Activated T-helper 1 cell treated with anti-CD3 and anti-CD28 coated beads, Interleukin-12 subunit alpha, Interleukin-12 subunit beta, Interleukin-2, Interleukin-4 antibody, amounts not matched to agents 30 ng/mL and 10 ng/mL and 1 ng/mL, durations not matched to agents 14 hours and 24 hours and 36 hours (primary cell): ENCODE measurements at regions not wholly inside any gene's neighbourhood (a gene's known extent, or its start where the extent isn't known, plus 50 kb on each side); places are given as distances from the start of the nearest gene placed in this dataset.
"Not testable (repeated sequence)": the region's sequence is repeated elsewhere in the genome, so short reads cannot be mapped to it uniquely, and the experiment has no call there.

Experiments used
- DNase-seq: peaks from one replicate; pipeline ENCODE4 v3.0.0; 2021; ENCODE audit warnings: low spot score
- H3K27ac Mint-ChIP-seq: one replicate; pipeline ENCODE4 v1.8.0; 2021; ENCODE audit warnings: mild to moderate bottlenecking, mixed read lengths
- H3K27me3 Mint-ChIP-seq: one replicate; pipeline ENCODE4 v1.8.0; 2022; ENCODE audit warnings: mild to moderate bottlenecking, moderate library complexity, mixed read lengths; ENCODE audit not compliant: insufficient read depth
- H3K36me3 Mint-ChIP-seq: one replicate; pipeline ENCODE4 v1.8.0; 2021; ENCODE audit warnings: low read depth, mixed read lengths
- H3K4me1 Mint-ChIP-seq: one replicate; pipeline ENCODE4 v1.8.0; 2021; ENCODE audit warnings: low read depth, mixed read lengths
- H3K4me3 Mint-ChIP-seq: one replicate; pipeline ENCODE4 v1.8.0; 2021; ENCODE audit warnings: mild to moderate bottlenecking, moderate library complexity, mixed read lengths
- H3K9me3 Mint-ChIP-seq: one replicate; pipeline ENCODE4 v1.8.0; 2021; ENCODE audit warnings: mixed read lengths
- intact Hi-C: fragments of 100-400 bp; cut with micrococcal nuclease; formaldehyde crosslinking; loops from one replicate; pipeline ENCODE4 v1.15.1; 2024

GRCh38 chr2:181737302-181737701 is 57.0 kb upstream of the NEUROD1 start:
- H3K9me3 Mint-ChIP-seq, H3K36me3 Mint-ChIP-seq, DNase-seq, H3K4me3 Mint-ChIP-seq, H3K4me1 Mint-ChIP-seq, intact Hi-C loops, H3K27ac Mint-ChIP-seq: not testable (repeated sequence)
- H3K27me3 Mint-ChIP-seq, result peaks cover 21% of the 10 kb centered on the region

GRCh38 chr2:181738074-181738473 is 57.8 kb upstream of the NEUROD1 start:
- H3K27me3 Mint-ChIP-seq, result peaks cover 21% of the 10 kb centered on the region
- H3K36me3 Mint-ChIP-seq, result no peaks in the 10 kb centered on the region
- H3K9me3 Mint-ChIP-seq, result no peaks in the 10 kb centered on the region
- no peak overlapping the region for H3K4me3 Mint-ChIP-seq
- H3K4me1 Mint-ChIP-seq, result no peaks in the 10 kb centered on the region
- no peak overlapping the region for H3K27ac Mint-ChIP-seq
- intact Hi-C loops, result no loop called here
- DNase-seq, result no peak

GRCh38 chr2:181738563-181738962 is 58.2 kb upstream of the NEUROD1 start:
- H3K4me1 Mint-ChIP-seq, result no peaks in the 10 kb centered on the region
- H3K9me3 Mint-ChIP-seq, result no peaks in the 10 kb centered on the region
- H3K27ac Mint-ChIP-seq, result no peak overlapping the region
- H3K36me3 Mint-ChIP-seq, result no peaks in the 10 kb centered on the region
- peaks cover 21% of the 10 kb centered on the region for H3K27me3 Mint-ChIP-seq
- no peak overlapping the region for H3K4me3 Mint-ChIP-seq
- DNase-seq, result no peak
- intact Hi-C loops, result no loop called here

- H3K27me3 Mint-ChIP-seq, result peaks cover 7% of the 10 kb centered on the region
- DNase-seq, result no peak
- no peaks in the 10 kb centered on the region for H3K4me1 Mint-ChIP-seq
- H3K27ac Mint-ChIP-seq, result no peak overlapping the region
- intact Hi-C loops, result loop anchor here (1.0 to 2.0 kb wide), 2 partner anchors 336 to 907 kb away; no protein-coding TSS in a partner anchor
- H3K4me3 Mint-ChIP-seq, result no peak overlapping the region
- H3K9me3 Mint-ChIP-seq, result no peaks in the 10 kb centered on the region
- H3K36me3 Mint-ChIP-seq, result no peaks in the 10 kb centered on the region
These were observed 61.4 kb upstream of the NEUROD1 start for GRCh38 chr2:181741756-181742155.

GRCh38 chr2:181742361-181742760 is 62.0 kb upstream of the NEUROD1 start:
- Mint-ChIP-seq H3K27ac (no peak overlapping the region), H3K4me3 (no peak overlapping the region), H3K9me3 (no peaks in the 10 kb centered on the region), H3K36me3 (no peaks in the 10 kb centered on the region), H3K4me1 (no peaks in the 10 kb centered on the region), H3K27me3 (peaks cover 9% of the 10 kb centered on the region)
- intact Hi-C loops, result loop anchor here (1.0 to 2.0 kb wide), 2 partner anchors 335 to 906 kb away; no protein-coding TSS in a partner anchor
- DNase-seq, result no peak

- Mint-ChIP-seq H3K9me3 (no peaks in the 10 kb centered on the region), H3K27me3 (peaks cover 12% of the 10 kb centered on the region), H3K27ac (no peak overlapping the region), H3K4me3 (no peak overlapping the region), H3K36me3 (no peaks in the 10 kb centered on the region), H3K4me1 (no peaks in the 10 kb centered on the region)
- intact Hi-C loops, result loop anchor here (1.0 to 2.0 kb wide), 4 partner anchors 161 to 906 kb away; no protein-coding TSS in a partner anchor
- DNase-seq, result no peak
These were observed 62.8 kb upstream of the NEUROD1 start for GRCh38 chr2:181742922-181743722.

- H3K4me1 Mint-ChIP-seq, result no peaks in the 10 kb centered on the region
- peaks cover 16% of the 10 kb centered on the region for H3K27me3 Mint-ChIP-seq
- H3K9me3 Mint-ChIP-seq, result no peaks in the 10 kb centered on the region
- H3K27ac Mint-ChIP-seq, result no peak overlapping the region
- intact Hi-C loops, result loop anchor here (1.0 to 2.0 kb wide), 3 partner anchors 161 to 905 kb away; no protein-coding TSS in a partner anchor
- no peak for DNase-seq
- no peak overlapping the region for H3K4me3 Mint-ChIP-seq
- H3K36me3 Mint-ChIP-seq, result no peaks in the 10 kb centered on the region
These were observed 63.4 kb upstream of the NEUROD1 start for GRCh38 chr2:181743723-181744031.

- Mint-ChIP-seq H3K9me3 (no peaks in the 10 kb centered on the region), H3K27me3 (peaks cover 13% of the 10 kb centered on the region), H3K36me3 (no peaks in the 10 kb centered on the region), H3K4me1 (no peaks in the 10 kb centered on the region), H3K27ac (no peak overlapping the region), H3K4me3 (no peak overlapping the region)
- intact Hi-C loops, result no loop called here
- DNase-seq, result no peak
These were observed 65.7 kb upstream of the NEUROD1 start for GRCh38 chr2:181745796-181746540.

GRCh38 chr2:181746844-181747243 is 66.5 kb upstream of the NEUROD1 start:
- Mint-ChIP-seq H3K9me3 (no peaks in the 10 kb centered on the region), H3K27me3 (peaks cover 13% of the 10 kb centered on the region), H3K4me1 (no peaks in the 10 kb centered on the region), H3K27ac (no peak overlapping the region), H3K4me3 (no peak overlapping the region), H3K36me3 (no peaks in the 10 kb centered on the region)
- intact Hi-C loops, result no loop called here
- DNase-seq, result no peak

- no peak for DNase-seq
- H3K4me3 Mint-ChIP-seq, result no peak overlapping the region
- intact Hi-C loops, result no loop called here
- peaks cover 24% of the 10 kb centered on the region for H3K27me3 Mint-ChIP-seq
- H3K9me3 Mint-ChIP-seq, result no peaks in the 10 kb centered on the region
- H3K36me3 Mint-ChIP-seq, result no peaks in the 10 kb centered on the region
- no peaks in the 10 kb centered on the region for H3K4me1 Mint-ChIP-seq
- H3K27ac Mint-ChIP-seq, result no peak overlapping the region
These were observed 70.0 kb upstream of the NEUROD1 start for GRCh38 chr2:181750305-181750704.

GRCh38 chr2:181751266-181752030 is 71.1 kb upstream of the NEUROD1 start:
- H3K27me3 Mint-ChIP-seq, result peaks cover 24% of the 10 kb centered on the region
- intact Hi-C loops, result no loop called here
- H3K4me3 Mint-ChIP-seq, result no peak overlapping the region
- H3K27ac Mint-ChIP-seq, result no peak overlapping the region
- no peaks in the 10 kb centered on the region for H3K9me3 Mint-ChIP-seq
- no peaks in the 10 kb centered on the region for H3K36me3 Mint-ChIP-seq
- no peak for DNase-seq
- H3K4me1 Mint-ChIP-seq, result no peaks in the 10 kb centered on the region

GRCh38 chr2:181752301-181752700 is 72.0 kb upstream of the NEUROD1 start:
- Mint-ChIP-seq H3K9me3 (no peaks in the 10 kb centered on the region), H3K36me3 (no peaks in the 10 kb centered on the region), H3K4me1 (no peaks in the 10 kb centered on the region), H3K4me3 (no peak overlapping the region), H3K27ac (no peak overlapping the region), H3K27me3 (peaks cover 18% of the 10 kb centered on the region)
- intact Hi-C loops, result no loop called here
- DNase-seq, result no peak

- no peak overlapping the region for H3K4me3 Mint-ChIP-seq
- H3K4me1 Mint-ChIP-seq, result no peaks in the 10 kb centered on the region
- H3K36me3 Mint-ChIP-seq, result no peaks in the 10 kb centered on the region
- no peak for DNase-seq
- peaks cover 11% of the 10 kb centered on the region for H3K27me3 Mint-ChIP-seq
- intact Hi-C loops, result no loop called here
- no peak overlapping the region for H3K27ac Mint-ChIP-seq
- no peaks in the 10 kb centered on the region for H3K9me3 Mint-ChIP-seq
These were observed 73.4 kb upstream of the NEUROD1 start for GRCh38 chr2:181753686-181754085.
